H1 (cell line): ENCODE measurements at regions not wholly inside any gene's neighbourhood (a gene's known extent, or its start where the extent isn't known, plus 50 kb on each side); places are given as distances from the start of the nearest gene placed in this dataset.

ENCODE experiments used
- CTCF ChIA-PET: fragments of 300-600 bp; sonication (Branson Sonifier 250); formaldehyde crosslinking; loops from one replicate; lab custom pipeline; 2021; ENCODE audit not compliant: partially characterized antibody; lab: Charles Lee
- POLR2A ChIA-PET: fragments of 300-600 bp; sonication (Branson Sonifier 250); formaldehyde crosslinking; loops from one replicate; lab custom pipeline; 2021; ENCODE audit warnings: inconsistent platforms; ENCODE audit not compliant: partially characterized antibody; lab: Charles Lee
- DNase-seq, 2 experiments: peaks; one replicate each; pipeline versions ENCODE4 v3.0.0 to v3.0.0-alpha.2; 2010 to 2022; ENCODE audit warnings: low spot score in 2 of 2, low read depth in 1 of 2, mixed read lengths in 1 of 2
- FAIRE-seq: peaks from 2 replicates; lab custom pipeline; 2011; peaks lifted over from hg19 to GRCh38; lab: Jason Lieb, UNC
- H2AFZ ChIP-seq: 2 replicates; pipeline ENCODE4 v1.8.1; 2012; ENCODE audit warnings: low read length, inconsistent platforms
- H2AK5ac ChIP-seq: 2 replicates; pipeline ENCODE4 v1.6.1; 2013; ENCODE audit warnings: low read depth, low read length
- H2BK120ac ChIP-seq: replicated peaks from 2 replicates; pipeline ENCODE3; 2013; ENCODE audit warnings: low read depth, low read length, inconsistent platforms
- H2BK12ac ChIP-seq: 2 replicates; pipeline ENCODE4 v1.6.1; 2013; ENCODE audit warnings: low read depth, low read length
- H2BK15ac ChIP-seq: 2 replicates; pipeline ENCODE4 v1.6.1; 2013; ENCODE audit warnings: low read length
- H2BK20ac ChIP-seq: 2 replicates; pipeline ENCODE4 v1.6.1; 2013; ENCODE audit warnings: low read length
- H2BK5ac ChIP-seq: 2 replicates; pipeline ENCODE4 v1.6.1; 2013; ENCODE audit warnings: low read depth, low read length
- H3K14ac ChIP-seq: 2 replicates; pipeline ENCODE4 v1.6.1; 2013; ENCODE audit warnings: inconsistent platforms; ENCODE audit not compliant: insufficient read length
- H3K18ac ChIP-seq: 2 replicates; pipeline ENCODE4 v1.6.1; 2013; ENCODE audit warnings: low read length; ENCODE audit errors: extremely low read depth
- H3K23ac ChIP-seq: 2 replicates; pipeline ENCODE4 v1.6.1; 2013; ENCODE audit warnings: inconsistent platforms; ENCODE audit not compliant: insufficient read length
- H3K23me2 ChIP-seq: 2 replicates; pipeline ENCODE4 v1.6.1; 2013; ENCODE audit warnings: low read depth, low read length
- H3K27ac ChIP-seq: 2 replicates; pipeline ENCODE4 v1.6.1; 2011; ENCODE audit warnings: low read depth, low read length, inconsistent platforms
- H3K27me3 ChIP-seq, 4 experiments: replicated peaks in 1 of 4; 1 replicate in 1 of 4; 2 replicates in 3 of 4; pipeline versions ENCODE4 v1.6.1 to v1.8.1; 2011 to 2013; ENCODE audit warnings: low read length in 3 of 4, mild to moderate bottlenecking in 3 of 4, inconsistent platforms in 2 of 4, mixed read lengths in 2 of 4, moderate library complexity in 1 of 4; ENCODE audit not compliant: control insufficient read depth in 3 of 4, insufficient read depth in 3 of 4; ENCODE audit errors: extremely low read depth in 1 of 4
- H3K36me3 ChIP-seq, 4 experiments: 2 replicates each; pipeline versions ENCODE4 v1.6.1 to v1.8.1; 2011 to 2013; ENCODE audit warnings: mild to moderate bottlenecking in 4 of 4, low read length in 3 of 4, moderate library complexity in 2 of 4, control low read depth in 1 of 4, inconsistent platforms in 1 of 4; ENCODE audit not compliant: insufficient read depth in 4 of 4, control insufficient read depth in 2 of 4
- H3K4ac ChIP-seq: replicated peaks from 2 replicates; pipeline ENCODE3; 2013; ENCODE audit warnings: low read length, low read depth, mixed read lengths, inconsistent platforms; ENCODE audit not compliant: insufficient read length
- H3K4me1 ChIP-seq, 4 experiments: replicated peaks in 1 of 4; 1 replicate in 1 of 4; 2 replicates in 3 of 4; pipeline versions ENCODE4 v1.6.1 to v1.8.1; 2011 to 2013; ENCODE audit warnings: low read length in 3 of 4, inconsistent platforms in 2 of 4, mixed read lengths in 1 of 4; ENCODE audit not compliant: insufficient read depth in 4 of 4, control insufficient read depth in 3 of 4
- H3K4me2 ChIP-seq, 2 experiments: 2 replicates each; pipeline versions ENCODE4 v1.6.1 to v1.8.1; 2011 to 2013; ENCODE audit warnings: low read depth in 2 of 2, low read length in 2 of 2, control low read depth in 1 of 2, inconsistent platforms in 1 of 2, mild to moderate bottlenecking in 1 of 2; ENCODE audit not compliant: insufficient read depth in 1 of 2
- H3K4me3 ChIP-seq, 4 experiments: fragments of 200-600, 300-600 bp in 1 of 4; sonication (generic), shearing (Covaris generic), sonication (Bioruptor Twin) in 1 of 4; 2 replicates each; pipeline versions ENCODE4 v1.5.1 to v1.8.1; 2011 to 2016; ENCODE audit warnings: low read length in 4 of 4, low read depth in 3 of 4, control low read depth in 2 of 4, inconsistent platforms in 2 of 4, mild to moderate bottlenecking in 2 of 4, mixed read lengths in 1 of 4, moderate library complexity in 1 of 4; ENCODE audit not compliant: insufficient read depth in 2 of 4; ENCODE audit errors: extremely low read depth in 1 of 4
- H3K56ac ChIP-seq: replicated peaks from 2 replicates; pipeline ENCODE3; 2013; ENCODE audit warnings: low read depth, mild to moderate bottlenecking, mixed read lengths, low read length, inconsistent platforms; ENCODE audit not compliant: insufficient read length
- H3K79me1 ChIP-seq: 2 replicates; pipeline ENCODE4 v1.6.1; 2013; ENCODE audit warnings: low read depth, low read length, control low read depth
- H3K79me2 ChIP-seq, 2 experiments: 2 replicates each; pipeline versions ENCODE4 v1.6.1 to v1.8.1; 2012 to 2013; ENCODE audit warnings: low read length in 2 of 2, mild to moderate bottlenecking in 2 of 2, inconsistent platforms in 1 of 2; ENCODE audit not compliant: insufficient read depth in 2 of 2, control insufficient read depth in 1 of 2
- H3K9ac ChIP-seq, 4 experiments: replicated peaks in 1 of 4; 1 replicate in 1 of 4; 2 replicates in 3 of 4; pipeline versions ENCODE4 v1.6.1 to v1.8.1; 2011 to 2013; ENCODE audit warnings: low read depth in 3 of 4, low read length in 3 of 4, control low read depth in 2 of 4, mild to moderate bottlenecking in 2 of 4, moderate library complexity in 2 of 4, inconsistent platforms in 1 of 4; ENCODE audit errors: extremely low read depth in 1 of 4
- H3K9me3 ChIP-seq, 2 experiments: 2 replicates each; pipeline versions ENCODE4 v1.6.1 to v1.8.1; 2012 to 2013; ENCODE audit warnings: mild to moderate bottlenecking in 2 of 2, moderate library complexity in 2 of 2, control low read depth in 1 of 2, inconsistent platforms in 1 of 2, low read depth in 1 of 2, low read length in 1 of 2, mixed read lengths in 1 of 2; ENCODE audit not compliant: insufficient read depth in 2 of 2
- H4K20me1 ChIP-seq, 2 experiments: replicated peaks in 1 of 2; 2 replicates each; pipeline versions ENCODE3 to v1.8.1; 2011 to 2013; ENCODE audit warnings: inconsistent platforms in 2 of 2, low read length in 2 of 2, mild to moderate bottlenecking in 1 of 2; ENCODE audit not compliant: insufficient read depth in 2 of 2, control insufficient read depth in 1 of 2
- H4K5ac ChIP-seq: 2 replicates; pipeline ENCODE4 v1.6.1; 2013; ENCODE audit warnings: low read length, low read depth, mixed read lengths, inconsistent platforms; ENCODE audit not compliant: insufficient read length
- H4K8ac ChIP-seq: 2 replicates; pipeline ENCODE4 v1.8.0; 2013; ENCODE audit warnings: mild to moderate bottlenecking, moderate library complexity, low read length, inconsistent platforms; ENCODE audit not compliant: insufficient read depth; ENCODE audit errors: extremely low read depth
- H4K91ac ChIP-seq: replicated peaks from 2 replicates; pipeline ENCODE3; 2013; ENCODE audit warnings: low read length, mixed read lengths, inconsistent platforms; ENCODE audit not compliant: insufficient read length
- ATF2 ChIP-seq: IDR thresholded peaks from 2 replicates; pipeline ENCODE4 v1.6.1; 2012; ENCODE audit warnings: low read length, inconsistent platforms
- CBX8 ChIP-seq: fragments of 300-800, 300-1000 bp; sonication (generic); IDR thresholded peaks from 2 replicates; pipeline ENCODE4 v1.7.1; 2016; ENCODE audit warnings: low read depth, low read length, borderline replicate concordance
- CEBPB ChIP-seq: IDR thresholded peaks from 2 replicates; pipeline ENCODE4 v1.6.1; 2012; ENCODE audit warnings: low read depth, low read length
- EZH2 ChIP-seq: fragments of 200-600 bp; sonication (generic); IDR thresholded peaks from 2 replicates; pipeline ENCODE4 v1.7.1; 2012; ENCODE audit warnings: low read depth, mild to moderate bottlenecking, moderate library complexity, low read length, inconsistent platforms; ENCODE audit not compliant: severe bottlenecking
- FOSL1 ChIP-seq: IDR thresholded peaks from 2 replicates; pipeline ENCODE4 v1.6.1; 2011; ENCODE audit warnings: mild to moderate bottlenecking, low read depth, low read length, moderate library complexity; ENCODE audit not compliant: insufficient read depth
- GTF2F1 ChIP-seq: IDR thresholded peaks from 2 replicates; pipeline ENCODE4 v1.6.1; 2012; ENCODE audit warnings: low read depth, low read length, improper control_type of control experiment, borderline replicate concordance
- KDM1A ChIP-seq: fragments of 200-600, 300-600 bp; sonication (generic); IDR thresholded peaks from 2 replicates; pipeline ENCODE4 v1.7.1; 2016; ENCODE audit warnings: mild to moderate bottlenecking, low read length, borderline replicate concordance
- PHF8 ChIP-seq: fragments of 200-600 bp; sonication (generic); conservative IDR thresholded peaks from 2 replicates; pipeline ENCODE4 v1.7.1; 2012; ENCODE audit warnings: low read depth, mild to moderate bottlenecking, inconsistent platforms, low read length, moderate library complexity
- RFX5 ChIP-seq: IDR thresholded peaks from 2 replicates; pipeline ENCODE4 v1.6.1; 2011; ENCODE audit warnings: low read depth, low read length, improper control_type of control experiment, borderline replicate concordance
- RXRA ChIP-seq: IDR thresholded peaks from 2 replicates; pipeline ENCODE4 v1.6.1; 2011; ENCODE audit warnings: low read depth, mild to moderate bottlenecking, low read length, moderate library complexity; ENCODE audit not compliant: insufficient read depth
- SIX5 ChIP-seq: IDR thresholded peaks from 2 replicates; pipeline ENCODE4 v1.6.1; 2011; ENCODE audit warnings: mild to moderate bottlenecking, low read depth, low read length
- SP2 ChIP-seq: IDR thresholded peaks from 2 replicates; pipeline ENCODE4 v1.6.1; 2012; ENCODE audit warnings: mild to moderate bottlenecking, low read length, inconsistent platforms
- TBP ChIP-seq: IDR thresholded peaks from 2 replicates; pipeline ENCODE4 v1.6.1; 2011; ENCODE audit warnings: low read depth, low read length, improper control_type of control experiment
- WGBS, 2 experiments: shearing (Covaris generic) in 1 of 2; methylation state at CpG; one replicate each; pipeline versions ENCODE4 v1.1.6 to v1.1.7; 2013 to 2015; ENCODE audit warnings: low lambda C conversion rate in 2 of 2, mixed read lengths in 2 of 2, inconsistent platforms in 1 of 2, low coverage in 1 of 2, missing lambda C conversion rate in 1 of 2; ENCODE audit not compliant: insufficient replicate concordance in 2 of 2, insufficient coverage in 1 of 2, insufficient read length in 1 of 2; ENCODE audit errors: extremely low coverage in 1 of 2, missing lambda C conversion rate in 1 of 2; 5-methylcytosine and 5-hydroxymethylcytosine counted together

- Histone ChIP-seq H4K91ac (no peak overlapping the region), H2BK5ac (no peak overlapping the region), H2BK120ac (no peak overlapping the region), H2BK12ac (no peak overlapping the region), H3K23me2 (no peaks in the 10 kb centered on the region), H3K36me3 (peaks cover 0 to 3% (median 0%) of the 10 kb centered on the region in 4 experiments; a peak in 1 of 8 replicates), H2AFZ (no peak overlapping the region), H3K18ac (no peak overlapping the region), H3K9me3 (0 out of 4 replicates have a peak, but pooled peaks cover 0 to 3% of the 10 kb centered on the region in 2 experiments), H4K20me1 (no peaks in the 10 kb centered on the region), H3K4me2 (no peak overlapping the region), H3K27me3 (no peaks in the 10 kb centered on the region), H2AK5ac (no peak overlapping the region), H3K56ac (no peak overlapping the region), H3K79me1 (no peaks in the 10 kb centered on the region), H3K23ac (no peak overlapping the region), H3K4me3 (no peak overlapping the region), H3K79me2 (no peaks in the 10 kb centered on the region), H3K4me1 (no peaks in the 10 kb centered on the region), H4K8ac (no peak overlapping the region), H3K27ac (no peak overlapping the region), H3K9ac (no peak overlapping the region), H3K4ac (no peak overlapping the region), H3K14ac (no peak overlapping the region), H2BK15ac (no peak overlapping the region), H2BK20ac (no peak overlapping the region), H4K5ac (no peak overlapping the region)
- 100% methylated on average over 1 of the region's 1 CpG; no CpG with 5 or more reads in 1 of the 2 experiments for WGBS, 2 experiments
- ChIA-PET CTCF (interaction anchor here (0.8 to 1.6 kb wide), 2 partner anchors 10 to 12 kb away, joined by 5 read pairs; no protein-coding TSS in a partner anchor), POLR2A (no interaction called here)
- no peak for FAIRE-seq
- no peak for DNase-seq
- TF ChIP-seq PHF8: no peak
- no peak for TF ChIP-seq GTF2F1
- no peak for TF ChIP-seq CBX8
- TF ChIP-seq SIX5: no peak
- no peak for TF ChIP-seq EZH2
- no peak for TF ChIP-seq TBP
- no peak for TF ChIP-seq RFX5
- no peak for TF ChIP-seq RXRA
- TF ChIP-seq SP2: no peak
- TF ChIP-seq CEBPB: no peak
- no peak for TF ChIP-seq ATF2
- TF ChIP-seq KDM1A: no peak
- TF ChIP-seq FOSL1: no peak
These were observed 515.6 kb downstream of the UQCRFS1 start for GRCh38 chr19:28697308-28697707.
